HG02943 (cell line): ENCODE measurements at regions not wholly inside any gene's neighbourhood (a gene's known extent, or its start where the extent isn't known, plus 50 kb on each side); places are given as distances from the start of the nearest gene placed in this dataset.

ENCODE experiments used
- ATAC-seq: cut with Tn5 transposase; IDR thresholded peaks from one replicate; pipeline ENCODE4 v1.9.1; 2021; ENCODE audit warnings: mild to moderate bottlenecking, low read depth, moderate library complexity; ENCODE audit not compliant: unreplicated experiment

GRCh38 chr10:111856631-111857030 lies 326.9 kb downstream of the GPAM start:
- no peak for ATAC-seq

- no peak for ATAC-seq
Observed at GRCh38 chr10:111865550-111865949, 318.0 kb downstream of the GPAM start.

- no peak for ATAC-seq
Observed at GRCh38 chr10:111871458-111871857, 312.1 kb downstream of the GPAM start.

DNA sequence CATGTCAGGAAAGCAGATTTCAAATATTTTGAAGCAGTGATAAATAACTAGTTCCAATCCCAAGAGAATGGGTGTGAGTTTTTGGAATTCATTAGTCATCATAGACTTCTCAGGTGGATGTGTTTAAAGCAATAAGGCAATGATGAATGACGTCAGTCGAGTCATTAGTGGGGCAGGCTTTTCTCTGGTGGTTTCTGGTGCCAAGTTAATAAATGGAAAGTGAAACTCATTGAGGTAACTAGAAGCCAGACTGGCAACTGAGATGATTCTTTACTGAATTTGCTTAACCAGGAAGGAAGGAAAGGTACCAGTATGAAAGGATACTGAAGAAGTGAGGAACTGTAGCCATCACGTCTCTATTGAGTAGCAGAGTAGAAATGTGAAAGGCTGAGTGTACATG lies 311.0 kb downstream of the GPAM start:
- ATAC-seq = no peak

GRCh38 chr10:111873041-111873440 lies 310.5 kb downstream of the GPAM start:
- no peak for ATAC-seq

DNA sequence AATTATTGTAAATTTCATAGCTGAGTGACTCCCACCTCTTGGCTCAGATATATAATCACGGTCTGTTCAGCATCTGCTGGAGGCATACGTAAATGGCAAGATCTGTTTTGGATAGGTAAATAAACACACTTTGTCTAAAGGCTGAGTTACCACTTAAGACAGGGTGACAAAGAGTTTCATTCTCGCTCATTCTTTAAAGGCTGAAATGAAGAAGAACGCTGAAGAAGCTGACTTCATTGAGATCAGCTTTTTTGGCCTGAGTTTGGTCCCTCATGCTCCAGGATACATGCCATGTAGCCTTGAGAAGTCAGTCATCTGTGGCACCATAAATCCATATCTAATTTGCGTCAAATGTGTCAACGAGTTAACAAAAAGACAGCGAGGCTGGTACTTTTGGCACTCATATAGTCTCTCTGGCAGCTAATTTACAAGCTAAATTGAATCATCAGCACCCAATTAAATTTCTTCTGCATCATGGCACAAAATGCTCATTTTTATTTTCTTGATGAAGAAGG lies 309.9 kb downstream of the GPAM start:
- no peak for ATAC-seq

DNA sequence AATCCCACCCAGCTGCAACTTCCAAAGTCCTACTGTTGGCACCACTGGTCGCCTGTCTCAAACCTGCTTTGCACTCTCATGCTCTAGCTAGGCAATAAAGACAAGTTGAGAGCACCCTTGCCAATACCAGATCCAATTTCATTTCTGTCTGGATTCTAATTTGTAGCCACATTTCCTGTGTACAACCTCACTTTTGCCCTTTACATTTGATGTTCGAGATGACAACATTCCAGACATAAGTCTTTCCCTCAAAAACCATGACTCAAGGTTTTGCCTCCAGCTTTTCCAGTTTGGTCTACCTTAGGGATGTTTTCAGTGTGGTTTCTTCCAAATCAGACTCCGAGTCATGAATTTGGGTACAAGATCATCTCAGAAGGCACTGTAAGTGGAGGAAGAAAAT lies 309.0 kb downstream of the GPAM start:
- no peak for ATAC-seq

- ATAC-seq = no peak
Observed at GRCh38 chr10:111875725-111876124, 307.8 kb downstream of the GPAM start.

GRCh38 chr10:111877258-111877657 lies 306.3 kb downstream of the GPAM start:
- ATAC-seq = no peak

- no peak for ATAC-seq
Observed at GRCh38 chr10:111879969-111880368, 303.6 kb downstream of the GPAM start.

DNA sequence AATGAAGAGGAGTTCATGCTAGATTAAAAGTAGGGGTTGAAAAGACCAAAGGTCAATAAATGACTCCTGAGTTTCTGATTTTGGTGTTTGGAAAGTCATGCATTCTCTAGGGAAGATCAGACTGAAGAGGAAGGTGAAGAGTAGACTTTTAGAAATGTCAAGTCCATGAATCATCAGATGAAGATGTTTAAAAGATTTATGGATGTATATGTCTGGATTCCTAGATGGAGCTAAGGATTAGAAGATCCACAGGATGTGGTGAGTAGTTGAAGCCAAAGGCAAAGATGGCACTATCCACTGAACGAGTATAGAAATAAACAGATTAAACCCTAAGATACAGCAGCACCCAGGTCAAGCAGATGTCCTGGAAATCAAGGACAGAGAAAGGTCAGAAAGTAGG lies 298.5 kb downstream of the GPAM start:
- ATAC-seq = no peak

DNA sequence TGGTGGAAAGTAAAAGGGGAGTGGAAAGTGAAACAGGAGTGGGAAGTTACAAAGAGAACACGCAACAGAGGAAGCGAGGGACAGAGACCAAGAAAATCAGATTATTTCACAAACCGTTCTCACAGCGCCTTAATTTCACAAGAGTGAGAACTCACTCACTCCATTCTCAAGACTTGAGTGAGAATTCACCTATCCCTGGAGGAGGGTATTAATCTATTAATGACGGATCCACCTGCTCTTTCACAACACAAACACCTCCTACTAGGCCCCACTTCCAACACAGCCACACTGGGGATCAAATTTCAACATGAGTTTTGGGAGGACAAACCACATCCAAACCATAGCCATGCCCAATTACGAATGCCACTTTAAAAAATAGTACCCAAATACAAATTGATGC lies 297.6 kb downstream of the GPAM start:
- no peak for ATAC-seq

DNA sequence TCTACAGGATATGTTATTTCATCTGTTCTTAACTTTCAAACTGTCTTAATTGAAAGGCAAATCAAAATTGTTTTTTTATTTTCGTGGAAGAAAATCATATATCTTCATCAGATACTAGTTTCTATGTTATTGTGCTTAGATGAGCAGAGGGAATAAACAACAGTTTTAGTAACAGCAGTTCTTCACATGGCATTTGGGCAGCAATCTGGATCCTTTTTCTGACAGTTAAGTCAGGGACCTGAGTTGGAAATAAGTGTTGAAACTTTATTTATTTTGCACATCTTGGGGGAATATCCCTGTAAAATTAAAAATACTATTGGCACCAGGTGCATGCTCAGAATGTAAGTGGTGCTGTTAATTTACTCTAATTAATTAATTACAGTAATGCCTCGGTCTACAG lies 296.3 kb downstream of the GPAM start:
- ATAC-seq = no peak

GRCh38 chr10:111890046-111890445 lies 293.5 kb downstream of the GPAM start:
- ATAC-seq = no peak

GRCh38 chr10:111916011-111916410 lies 267.6 kb downstream of the GPAM start:
- ATAC-seq = no peak

GRCh38 chr10:111921821-111922220 lies 261.7 kb downstream of the GPAM start:
- ATAC-seq = no peak

DNA sequence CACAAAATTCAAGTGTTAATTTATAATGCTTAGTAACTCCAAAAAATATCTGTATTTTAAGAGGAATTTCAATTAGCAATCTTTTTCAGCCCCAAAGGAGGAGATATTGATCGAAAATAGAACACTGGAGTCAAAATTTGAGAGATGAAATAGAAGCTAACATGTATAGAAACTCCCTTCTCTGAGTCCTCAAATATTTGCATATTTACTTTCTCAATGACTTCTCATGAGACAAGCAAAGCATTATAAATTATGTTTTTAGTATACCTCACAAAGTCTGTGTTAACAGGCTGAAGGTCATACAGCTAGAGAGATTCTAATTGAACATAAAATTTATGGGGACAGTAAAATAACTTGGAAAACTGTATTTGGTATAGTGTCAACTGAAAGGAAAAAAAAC lies 260.5 kb downstream of the GPAM start:
- no peak for ATAC-seq

DNA sequence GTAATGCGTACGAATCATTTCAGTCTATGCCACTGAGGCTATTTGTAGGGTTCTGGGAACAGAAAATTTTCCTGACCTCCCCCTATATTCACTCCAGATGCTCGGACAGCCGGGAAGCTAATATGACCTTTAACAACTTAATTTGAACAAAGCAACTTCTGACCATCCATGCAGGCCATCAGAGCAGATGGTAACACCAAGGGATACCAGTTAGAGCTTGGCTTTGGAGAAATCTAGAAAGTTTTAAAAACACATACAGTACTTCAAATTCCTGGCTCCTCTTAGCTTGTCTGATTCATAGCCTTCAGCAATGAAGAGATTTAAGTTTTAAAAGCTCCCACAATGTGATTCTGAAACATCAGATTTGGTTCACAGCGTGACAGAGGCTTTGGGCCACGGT lies 257.3 kb downstream of the GPAM start:
- no peak for ATAC-seq

DNA sequence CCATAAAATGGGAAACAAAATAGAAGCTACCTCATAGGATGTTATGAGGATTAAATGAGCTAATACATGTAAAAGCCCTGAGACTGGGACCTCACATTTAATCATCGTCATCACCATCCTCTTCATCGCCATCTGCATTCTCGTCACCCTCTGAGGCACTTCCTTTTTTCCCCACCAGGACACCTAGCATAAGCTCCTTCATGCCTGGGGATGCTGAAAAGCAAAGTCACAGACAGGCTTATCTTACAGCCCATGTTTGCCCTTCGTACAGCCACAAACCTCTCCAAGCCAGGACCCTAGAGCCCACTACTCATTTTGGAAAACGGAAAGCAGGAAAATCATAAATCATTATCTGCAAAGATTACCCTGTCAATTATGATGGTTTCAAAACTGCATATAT lies 249.6 kb downstream of the GPAM start:
- no peak for ATAC-seq

- ATAC-seq = no peak
Observed at GRCh38 chr10:111934931-111935330, 248.6 kb downstream of the GPAM start.

DNA sequence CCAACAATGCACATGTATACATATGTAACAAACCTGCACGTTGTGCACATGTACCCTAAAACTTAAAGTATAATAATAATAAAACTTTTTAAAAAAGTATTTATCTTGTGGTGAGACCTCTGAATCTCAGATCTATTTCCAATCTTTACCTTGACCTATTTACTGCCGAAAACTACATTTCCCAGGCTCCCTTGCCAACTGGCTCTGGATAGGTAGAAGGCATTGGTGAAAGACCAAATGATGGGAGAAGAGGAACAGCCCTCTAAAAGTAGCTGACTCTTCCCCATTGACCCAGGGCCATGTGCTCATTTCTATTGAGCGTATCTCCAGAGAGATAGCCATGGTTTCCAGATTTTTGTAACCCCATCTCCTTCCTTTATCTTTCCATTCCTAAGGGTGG lies 247.4 kb downstream of the GPAM start:
- ATAC-seq = no peak

DNA sequence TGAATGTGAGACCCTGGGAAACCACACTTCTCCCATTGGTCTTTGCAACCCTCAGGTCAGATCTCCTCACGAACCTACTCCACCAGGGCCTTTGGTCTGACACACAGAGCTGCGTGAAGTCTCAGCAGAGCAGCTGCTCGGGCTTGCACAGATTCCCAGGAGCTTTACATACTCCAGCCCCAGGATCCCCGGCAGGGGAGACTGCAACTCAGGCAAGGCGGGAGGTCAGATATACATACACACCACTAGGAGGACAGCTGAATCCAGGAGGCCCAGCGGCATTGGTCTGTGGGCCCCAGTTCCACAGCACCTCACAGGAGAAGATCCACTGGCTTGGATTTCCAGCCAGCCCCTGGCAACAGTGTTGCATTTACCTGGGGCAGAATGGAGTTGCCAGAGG lies 239.2 kb downstream of the GPAM start:
- ATAC-seq = no peak

DNA sequence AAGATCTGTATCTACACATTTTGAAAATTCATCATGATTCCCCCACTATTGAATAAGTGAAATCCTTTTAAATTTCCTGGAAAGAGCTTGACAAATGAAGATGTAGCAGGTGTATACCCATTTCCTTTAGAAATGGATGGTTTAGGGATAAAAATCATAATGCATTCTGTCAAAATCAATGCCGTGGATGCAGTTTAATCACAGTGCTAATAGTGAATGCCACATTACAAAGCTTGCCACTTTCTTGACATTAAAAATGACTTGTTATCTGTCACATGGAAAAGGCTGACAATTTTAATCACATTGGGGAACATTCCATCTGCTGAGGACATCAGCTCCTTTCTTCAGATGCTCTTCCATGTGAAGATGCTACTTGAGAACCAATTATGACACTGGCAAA lies 229.6 kb downstream of the GPAM start:
- ATAC-seq = no peak
